Panc1 (cell line): ENCODE measurements at regions not wholly inside any gene's neighbourhood (a gene's known extent, or its start where the extent isn't known, plus 50 kb on each side); places are given as distances from the start of the nearest gene placed in this dataset.

Experiments used
- ATAC-seq: fragments of 200-7000 bp; cut with Tn5 transposase; 2 replicates; pipeline ENCODE4 v1.9.1; 2020; ENCODE audit warnings: mild to moderate bottlenecking, moderate library complexity
- BruUV-seq: library from RNA; stranded (reverse); fragments of 400-500 nt; replicated peaks from 2 replicates; lab custom pipeline; 2021; lab: Mats Ljungman, UMichigan
- CTCF ChIA-PET: fragments of 300-600 bp; sonication (Branson Sonifier 250); formaldehyde crosslinking; loops from one replicate; lab custom pipeline; 2022; ENCODE audit warnings: antibody characterized with exemption; lab: Charles Lee
- POLR2A ChIA-PET: fragments of 300-600 bp; sonication (Branson Sonifier 250); formaldehyde crosslinking; loops from one replicate; lab custom pipeline; 2022; ENCODE audit warnings: antibody characterized with exemption; lab: Charles Lee
- DNase-seq: peaks from one replicate; pipeline ENCODE4 v3.0.0-alpha.2; 2010; ENCODE audit warnings: low read depth, low spot score
- H3K27ac ChIP-seq: 2 replicates; pipeline ENCODE4 v1.5.1; 2011; ENCODE audit warnings: mild to moderate bottlenecking, low read length, inconsistent platforms
- H3K27me3 ChIP-seq: fragments of 200-500 bp; sonication (Bioruptor generic); 2 replicates; pipeline ENCODE4 v1.6.0; 2014; ENCODE audit warnings: low read length, inconsistent platforms; ENCODE audit not compliant: control insufficient read depth, insufficient read depth
- H3K36me3 ChIP-seq: fragments of 200-500 bp; sonication (Bioruptor generic); 2 replicates; pipeline ENCODE4 v1.5.1; 2014; ENCODE audit warnings: inconsistent platforms, mild to moderate bottlenecking, low read length, moderate library complexity; ENCODE audit not compliant: control insufficient read depth, insufficient read depth
- H3K4me1 ChIP-seq: 2 replicates; pipeline ENCODE4 v1.5.1; 2011; ENCODE audit warnings: inconsistent platforms, mild to moderate bottlenecking, low read length, moderate library complexity; ENCODE audit not compliant: control insufficient read depth, insufficient read depth
- H3K4me3 ChIP-seq, 2 experiments: 2 replicates each; pipeline ENCODE4 v1.5.1; 2011 to 2012; ENCODE audit warnings: low read depth in 2 of 2, low read length in 2 of 2, mild to moderate bottlenecking in 2 of 2, inconsistent platforms in 1 of 2, moderate library complexity in 1 of 2
- H3K9me3 ChIP-seq: fragments of 200-500 bp; sonication (Bioruptor generic); 2 replicates; pipeline ENCODE4 v1.5.1; 2014; ENCODE audit warnings: low read depth, mild to moderate bottlenecking, inconsistent platforms, low read length, moderate library complexity; ENCODE audit not compliant: control insufficient read depth, insufficient read depth
- POLR2AphosphoS5 ChIP-seq: IDR thresholded peaks from 2 replicates; pipeline ENCODE4 v1.6.1; 2012; ENCODE audit warnings: mild to moderate bottlenecking, low read depth, low read length, moderate library complexity
- SIN3A ChIP-seq: IDR thresholded peaks from 2 replicates; pipeline ENCODE4 v1.6.1; 2012; ENCODE audit warnings: low read depth, mild to moderate bottlenecking, low read length, moderate library complexity, borderline replicate concordance; ENCODE audit not compliant: insufficient read depth
- TCF7L2 ChIP-seq: IDR thresholded peaks from 2 replicates; pipeline ENCODE4 v1.6.1; 2011; ENCODE audit warnings: mild to moderate bottlenecking, low read depth, low read length, inconsistent platforms
- in situ Hi-C: cut with HindIII; loops from 2 replicates; pipeline ENCODE4 v1.10.0; 2016; ENCODE audit warnings: low sequenced_read_pairs, low pct_unique_long_range_greater_than_20kb
- intact Hi-C: fragments of 100-400 bp; cut with micrococcal nuclease; formaldehyde crosslinking; loops from one replicate; pipeline ENCODE4 v1.10.0; 2022; ENCODE audit not compliant: unreplicated experiment
- TF ChIP-seq, protein P1 (sequence below): fragments of 450-650 bp; IDR thresholded peaks from 2 replicates; pipeline ENCODE4 v1.5.1; 2017; ENCODE audit warnings: mild to moderate bottlenecking
- TF ChIP-seq, protein P2 (sequence below), 2 experiments: IDR thresholded peaks; 2 replicates each; pipeline ENCODE4 v1.6.1; 2011 to 2012; ENCODE audit warnings: low read depth in 2 of 2, control low read depth in 1 of 2, low read length in 1 of 2, mild to moderate bottlenecking in 1 of 2, moderate library complexity in 1 of 2; ENCODE audit not compliant: insufficient read depth in 1 of 2

GRCh38 chr16:16924613-16925012 lies 545.7 kb downstream of the NPIPA7 start:
- in situ Hi-C loops: no loop called here
- DNase-seq: no peak
- Histone ChIP-seq H3K27me3 (no peaks in the 10 kb centered on the region), H3K9me3 (no peaks in the 10 kb centered on the region), H3K4me1 (no peaks in the 10 kb centered on the region), H3K4me3 (no peak overlapping the region), H3K27ac (no peak overlapping the region), H3K36me3 (no peaks in the 10 kb centered on the region)
- POLR2A ChIA-PET: no interaction called here
- intact Hi-C loops: no loop called here
- no peak for ATAC-seq
- TF ChIP-seq, protein P1, sequence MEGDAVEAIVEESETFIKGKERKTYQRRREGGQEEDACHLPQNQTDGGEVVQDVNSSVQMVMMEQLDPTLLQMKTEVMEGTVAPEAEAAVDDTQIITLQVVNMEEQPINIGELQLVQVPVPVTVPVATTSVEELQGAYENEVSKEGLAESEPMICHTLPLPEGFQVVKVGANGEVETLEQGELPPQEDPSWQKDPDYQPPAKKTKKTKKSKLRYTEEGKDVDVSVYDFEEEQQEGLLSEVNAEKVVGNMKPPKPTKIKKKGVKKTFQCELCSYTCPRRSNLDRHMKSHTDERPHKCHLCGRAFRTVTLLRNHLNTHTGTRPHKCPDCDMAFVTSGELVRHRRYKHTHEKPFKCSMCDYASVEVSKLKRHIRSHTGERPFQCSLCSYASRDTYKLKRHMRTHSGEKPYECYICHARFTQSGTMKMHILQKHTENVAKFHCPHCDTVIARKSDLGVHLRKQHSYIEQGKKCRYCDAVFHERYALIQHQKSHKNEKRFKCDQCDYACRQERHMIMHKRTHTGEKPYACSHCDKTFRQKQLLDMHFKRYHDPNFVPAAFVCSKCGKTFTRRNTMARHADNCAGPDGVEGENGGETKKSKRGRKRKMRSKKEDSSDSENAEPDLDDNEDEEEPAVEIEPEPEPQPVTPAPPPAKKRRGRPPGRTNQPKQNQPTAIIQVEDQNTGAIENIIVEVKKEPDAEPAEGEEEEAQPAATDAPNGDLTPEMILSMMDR: no peak
- TF ChIP-seq, protein P2, sequence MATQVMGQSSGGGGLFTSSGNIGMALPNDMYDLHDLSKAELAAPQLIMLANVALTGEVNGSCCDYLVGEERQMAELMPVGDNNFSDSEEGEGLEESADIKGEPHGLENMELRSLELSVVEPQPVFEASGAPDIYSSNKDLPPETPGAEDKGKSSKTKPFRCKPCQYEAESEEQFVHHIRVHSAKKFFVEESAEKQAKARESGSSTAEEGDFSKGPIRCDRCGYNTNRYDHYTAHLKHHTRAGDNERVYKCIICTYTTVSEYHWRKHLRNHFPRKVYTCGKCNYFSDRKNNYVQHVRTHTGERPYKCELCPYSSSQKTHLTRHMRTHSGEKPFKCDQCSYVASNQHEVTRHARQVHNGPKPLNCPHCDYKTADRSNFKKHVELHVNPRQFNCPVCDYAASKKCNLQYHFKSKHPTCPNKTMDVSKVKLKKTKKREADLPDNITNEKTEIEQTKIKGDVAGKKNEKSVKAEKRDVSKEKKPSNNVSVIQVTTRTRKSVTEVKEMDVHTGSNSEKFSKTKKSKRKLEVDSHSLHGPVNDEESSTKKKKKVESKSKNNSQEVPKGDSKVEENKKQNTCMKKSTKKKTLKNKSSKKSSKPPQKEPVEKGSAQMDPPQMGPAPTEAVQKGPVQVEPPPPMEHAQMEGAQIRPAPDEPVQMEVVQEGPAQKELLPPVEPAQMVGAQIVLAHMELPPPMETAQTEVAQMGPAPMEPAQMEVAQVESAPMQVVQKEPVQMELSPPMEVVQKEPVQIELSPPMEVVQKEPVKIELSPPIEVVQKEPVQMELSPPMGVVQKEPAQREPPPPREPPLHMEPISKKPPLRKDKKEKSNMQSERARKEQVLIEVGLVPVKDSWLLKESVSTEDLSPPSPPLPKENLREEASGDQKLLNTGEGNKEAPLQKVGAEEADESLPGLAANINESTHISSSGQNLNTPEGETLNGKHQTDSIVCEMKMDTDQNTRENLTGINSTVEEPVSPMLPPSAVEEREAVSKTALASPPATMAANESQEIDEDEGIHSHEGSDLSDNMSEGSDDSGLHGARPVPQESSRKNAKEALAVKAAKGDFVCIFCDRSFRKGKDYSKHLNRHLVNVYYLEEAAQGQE (IDR thresholded peaks at IDR 0.05; ENCODE audit: insufficient read depth in 1 of 2, low read depth in 2 of 2, low read length in 1 of 2): no peak
- TF ChIP-seq POLR2AphosphoS5 (no peak), SIN3A (no peak), TCF7L2 (no peak)
- CTCF ChIA-PET: no interaction called here
- BruUV-seq: no TSS peak

DNA sequence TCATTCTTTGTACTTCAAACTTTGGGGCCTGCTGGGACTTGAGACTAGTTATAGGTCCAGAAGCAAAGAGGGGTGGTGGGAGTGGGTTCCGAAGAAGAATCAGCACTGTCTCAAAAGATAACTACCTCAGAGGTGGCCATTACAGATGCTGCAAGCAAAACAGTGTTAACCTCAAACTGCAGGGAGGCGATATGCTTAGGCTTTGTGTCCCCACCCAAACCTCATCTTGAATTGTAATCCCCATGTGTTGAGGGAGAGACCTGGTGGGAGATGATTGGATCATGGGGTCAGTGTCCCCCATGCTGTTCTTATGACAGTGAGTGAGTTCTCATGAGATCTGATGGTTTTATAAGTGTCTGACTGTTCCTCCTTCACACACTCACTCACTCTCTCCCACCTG lies 545.3 kb downstream of the XYLT1 start:
- H3K36me3 ChIP-seq: no peaks in the 10 kb centered on the region
- BruUV-seq: no TSS peak
- H3K27ac ChIP-seq: no peak overlapping the region
- no peaks in the 10 kb centered on the region for H3K27me3 ChIP-seq
- no peak overlapping the region for H3K4me3 ChIP-seq
- no peak for DNase-seq
- ChIA-PET POLR2A (no interaction called here), CTCF (no interaction called here)
- ATAC-seq: no peak
- intact Hi-C loops (no loop called here), in situ Hi-C loops (no loop called here)
- TF ChIP-seq TCF7L2 (no peak), POLR2AphosphoS5 (no peak), SIN3A (no peak)
- TF ChIP-seq, protein P1: no peak
- TF ChIP-seq, protein P2 (IDR thresholded peaks at IDR 0.05; ENCODE audit: insufficient read depth in 1 of 2, low read depth in 2 of 2, low read length in 1 of 2): no peak
- no peaks in the 10 kb centered on the region for H3K9me3 ChIP-seq
- no peaks in the 10 kb centered on the region for H3K4me1 ChIP-seq
